Upper lobe of left lung (tissue), 4 donors: ENCODE measurements at regions not wholly inside any gene's neighbourhood (a gene's known extent, or its start where the extent isn't known, plus 50 kb on each side); places are given as distances from the start of the nearest gene placed in this dataset.

Experiments used
- CTCF ChIP-seq, 6 experiments: fragments of 450-650 bp in 4 of 6; fragments of 200-600 bp in 2 of 6; sonication (generic) in 2 of 6; IDR thresholded peaks; one replicate each; pipeline ENCODE4 v1.5.1; 2016 to 2019; ENCODE audit warnings: antibody characterized with exemption in 6 of 6
- EP300 ChIP-seq, 4 donors: sonication (generic); formaldehyde crosslinking; IDR thresholded peaks; one replicate each; pipeline ENCODE4 v1.5.1; 2017; ENCODE audit warnings: antibody characterized with exemption in 4 of 4, control low read depth in 2 of 4
- POLR2A ChIP-seq, 4 donors: fragments of 450-650 bp; IDR thresholded peaks; one replicate each; pipeline ENCODE4 v1.5.1; 2016 to 2017; ENCODE audit warnings: antibody characterized with exemption in 4 of 4, mild to moderate bottlenecking in 2 of 4

GRCh38 chr2:189261431-189261841 is 81.9 kb upstream of the COL5A2 start:
- TF ChIP-seq CTCF (IDR thresholded peaks at IDR 0.05) (no peak), POLR2A (IDR thresholded peaks at IDR 0.05) (no peak), EP300 (IDR thresholded peaks at IDR 0.05) (no peak)
